T-helper 1 cell (primary cell): ENCODE measurements at regions not wholly inside any gene's neighbourhood (a gene's known extent, or its start where the extent isn't known, plus 50 kb on each side); places are given as distances from the start of the nearest gene placed in this dataset.

ENCODE experiments used
- DNase-seq, 5 donors: peaks; one replicate each; pipeline ENCODE4 v3.0.0-alpha.2; 2012 to 2020

DNA sequence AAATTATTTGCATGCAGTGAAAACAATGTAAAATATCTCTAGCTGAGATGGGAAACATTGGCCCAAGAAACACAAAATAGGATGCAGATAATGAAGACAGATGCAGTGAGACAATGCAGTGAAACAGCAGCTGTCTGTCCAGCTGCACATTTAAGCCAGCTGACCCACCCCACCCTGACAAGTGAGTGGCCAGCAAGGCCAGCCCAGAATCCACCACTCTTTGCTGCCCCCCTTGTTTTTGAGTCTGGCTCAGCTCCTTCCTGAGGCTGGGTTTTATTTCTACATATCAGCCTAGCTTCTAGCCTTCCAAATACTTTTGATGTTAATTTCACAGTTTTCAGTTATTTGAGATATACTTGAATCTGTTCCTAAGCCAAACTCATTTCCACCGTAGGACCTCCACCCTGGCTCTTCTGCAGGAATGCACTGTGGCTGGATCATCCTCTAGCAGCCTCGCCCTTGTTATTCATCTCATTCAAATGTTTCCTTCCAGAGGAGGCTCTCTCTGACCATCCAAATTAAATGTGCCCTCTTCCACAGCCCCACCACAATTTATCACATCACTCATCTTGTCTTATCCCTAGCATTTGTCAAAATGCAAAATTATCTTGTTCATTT, 154.1 kb upstream of the POU2AF2 start:
- DNase-seq = no peak

DNA sequence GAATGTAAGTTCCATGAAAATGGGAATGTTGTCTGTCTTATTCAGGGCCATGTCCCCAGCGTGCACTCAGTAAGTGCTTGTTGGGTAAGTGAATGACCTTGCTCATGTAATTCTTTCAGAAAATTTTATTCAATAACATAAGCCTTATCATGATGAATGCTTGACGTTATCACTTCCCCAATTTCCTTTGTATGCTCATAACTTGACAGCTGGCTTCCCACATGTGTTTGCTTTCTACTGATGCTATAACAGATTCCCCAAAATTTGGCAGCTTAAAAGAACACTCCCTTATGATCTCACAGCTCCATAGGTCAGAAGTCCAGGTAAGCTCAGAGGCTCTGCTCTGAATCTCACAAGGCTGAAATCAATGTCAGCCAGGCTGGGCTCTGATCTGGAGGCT, 155.8 kb upstream of the POU2AF2 start:
- no peak for DNase-seq

GRCh38 chr11:111088847-111089355, 156.6 kb upstream of the POU2AF2 start:
- DNase-seq = no peak

GRCh38 chr11:111086058-111086457, 159.5 kb upstream of the POU2AF2 start:
- DNase-seq = no peak

GRCh38 chr11:111082664-111083063, 162.9 kb upstream of the POU2AF2 start:
- no peak for DNase-seq

DNA sequence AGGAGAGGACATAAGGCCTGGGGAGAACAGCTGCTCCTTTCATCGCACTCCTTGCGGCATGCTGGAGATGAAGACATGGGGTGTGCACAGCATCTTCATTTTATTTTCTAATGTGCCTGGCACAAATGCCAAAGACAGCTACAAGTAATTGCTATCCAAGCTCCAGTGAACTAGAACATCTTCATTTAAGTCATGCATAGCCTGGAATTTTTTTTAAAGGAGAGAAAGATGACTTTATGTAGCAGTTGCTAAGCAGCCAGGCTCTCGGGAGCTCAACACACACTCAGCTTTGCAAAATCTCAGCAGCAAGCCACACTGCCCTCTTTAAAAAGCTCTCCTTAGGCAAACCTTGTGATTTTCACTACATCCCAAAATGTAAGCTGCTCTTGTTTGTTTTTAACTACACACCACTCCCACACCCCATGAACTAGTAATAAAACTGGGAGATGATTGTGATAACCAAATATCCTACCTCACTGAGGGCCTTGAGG, 164.5 kb upstream of the POU2AF2 start:
- no peak for DNase-seq

- DNase-seq = no peak
Observed at GRCh38 chr11:111077530-111078322, 167.8 kb upstream of the POU2AF2 start.

DNA sequence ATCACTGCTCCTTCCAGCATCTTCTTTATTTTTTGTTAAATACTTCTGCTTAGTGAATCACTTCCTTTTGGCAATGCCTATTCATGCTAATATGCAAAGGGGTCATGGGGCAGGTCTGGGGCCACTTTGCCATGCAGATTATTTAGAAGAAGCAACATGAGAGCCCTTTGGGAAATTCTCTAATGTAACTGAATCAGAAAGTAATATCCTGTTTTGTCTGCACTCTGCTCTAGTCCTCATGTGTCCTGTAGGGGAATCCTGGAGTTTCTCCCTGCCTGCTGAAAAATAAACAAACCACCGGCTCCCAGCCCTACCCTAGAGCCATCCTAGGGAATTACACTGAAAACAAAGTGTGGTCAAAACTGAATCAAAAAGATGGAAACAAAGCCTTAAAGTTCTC, 176.5 kb upstream of the POU2AF2 start:
- no peak for DNase-seq

DNA sequence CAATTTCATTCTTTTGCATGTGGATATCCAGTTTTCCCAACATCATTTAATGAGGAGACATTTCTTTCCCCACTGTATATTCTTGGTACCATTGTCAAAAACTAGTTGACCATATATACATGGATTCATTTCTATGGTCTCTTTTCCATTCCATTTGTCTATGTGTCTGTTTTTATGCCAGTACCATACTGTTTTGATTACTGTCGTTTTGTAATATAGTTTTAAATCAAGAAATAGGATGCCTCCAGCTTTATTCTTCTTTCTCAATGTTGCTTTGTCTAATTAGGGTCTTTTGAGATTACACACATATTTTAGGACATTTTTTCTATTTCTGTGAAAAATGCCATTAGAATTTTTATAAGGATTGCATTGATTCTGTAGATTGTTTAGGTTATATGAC, 177.5 kb upstream of the POU2AF2 start:
- DNase-seq = no peak

DNA sequence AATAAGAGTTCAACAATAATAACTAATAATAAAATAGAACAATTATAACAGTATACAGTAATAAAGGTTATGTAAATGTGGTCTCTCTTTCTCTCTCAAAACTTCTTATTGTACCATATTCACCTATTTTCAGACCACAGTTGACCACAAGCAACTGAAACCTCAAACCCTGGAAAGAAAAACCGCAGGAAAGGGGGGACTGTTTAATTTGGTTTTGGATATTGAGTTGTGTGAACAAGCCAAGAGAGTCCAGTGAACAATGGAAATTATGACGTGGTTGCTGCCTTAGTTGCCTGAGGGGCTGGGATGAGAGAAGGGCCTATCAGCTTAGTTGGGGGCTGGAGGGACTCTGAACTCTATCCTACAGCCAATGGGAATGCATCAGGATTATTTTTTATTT, 178.7 kb upstream of the POU2AF2 start:
- no peak for DNase-seq

GRCh38 chr11:111063726-111064517, 181.6 kb upstream of the POU2AF2 start:
- DNase-seq = no peak

DNA sequence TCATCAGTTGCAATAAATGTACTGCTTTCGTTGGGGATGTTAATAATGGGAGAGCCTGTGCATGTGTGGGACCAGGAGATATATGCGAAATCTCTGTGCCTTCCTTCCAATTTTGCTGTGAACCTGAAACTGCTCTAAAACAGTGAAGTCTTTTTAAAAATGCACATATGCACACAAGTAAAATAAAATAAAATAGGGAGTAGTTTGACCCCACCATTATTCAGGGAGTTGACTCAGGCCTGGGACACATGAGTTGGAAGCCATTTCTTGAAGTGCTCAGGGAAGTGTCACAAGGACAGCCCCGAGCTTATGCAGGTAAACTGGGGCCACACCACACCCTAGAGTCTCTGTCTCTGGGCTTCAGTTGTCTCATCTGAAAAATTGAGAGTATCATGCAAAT, 183.1 kb upstream of the POU2AF2 start:
- no peak for DNase-seq

- no peak for DNase-seq
Observed at GRCh38 chr11:111059726-111060125, 185.8 kb upstream of the POU2AF2 start.

DNA sequence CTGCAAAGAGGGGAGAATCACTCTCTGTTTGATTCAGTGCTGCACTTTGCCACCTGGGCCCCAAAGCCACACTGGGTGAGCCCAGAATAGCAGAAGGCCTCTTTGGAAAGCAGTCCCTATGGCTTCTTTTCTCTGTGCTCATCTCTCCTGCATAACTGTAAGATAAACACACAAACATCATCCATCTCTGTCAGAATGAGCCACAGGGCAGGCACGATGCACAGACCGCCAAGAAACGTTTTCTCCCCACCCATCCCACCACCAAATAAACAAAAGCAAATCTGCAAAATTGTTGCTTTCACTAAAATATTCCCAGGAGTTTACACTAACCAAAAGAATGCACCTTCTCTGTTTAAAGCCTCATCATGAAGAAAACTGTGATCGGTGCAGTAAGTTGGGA, 196.4 kb upstream of the POU2AF2 start:
- no peak for DNase-seq

GRCh38 chr11:111047374-111047773, 198.2 kb upstream of the POU2AF2 start:
- DNase-seq = no peak

- no peak for DNase-seq
Observed at GRCh38 chr11:111046291-111046690, 199.2 kb upstream of the POU2AF2 start.

GRCh38 chr11:111045874-111046273, 199.7 kb upstream of the POU2AF2 start:
- DNase-seq = no peak

- DNase-seq = no peak
Observed at GRCh38 chr11:111045407-111045803, 200.1 kb upstream of the POU2AF2 start.

DNA sequence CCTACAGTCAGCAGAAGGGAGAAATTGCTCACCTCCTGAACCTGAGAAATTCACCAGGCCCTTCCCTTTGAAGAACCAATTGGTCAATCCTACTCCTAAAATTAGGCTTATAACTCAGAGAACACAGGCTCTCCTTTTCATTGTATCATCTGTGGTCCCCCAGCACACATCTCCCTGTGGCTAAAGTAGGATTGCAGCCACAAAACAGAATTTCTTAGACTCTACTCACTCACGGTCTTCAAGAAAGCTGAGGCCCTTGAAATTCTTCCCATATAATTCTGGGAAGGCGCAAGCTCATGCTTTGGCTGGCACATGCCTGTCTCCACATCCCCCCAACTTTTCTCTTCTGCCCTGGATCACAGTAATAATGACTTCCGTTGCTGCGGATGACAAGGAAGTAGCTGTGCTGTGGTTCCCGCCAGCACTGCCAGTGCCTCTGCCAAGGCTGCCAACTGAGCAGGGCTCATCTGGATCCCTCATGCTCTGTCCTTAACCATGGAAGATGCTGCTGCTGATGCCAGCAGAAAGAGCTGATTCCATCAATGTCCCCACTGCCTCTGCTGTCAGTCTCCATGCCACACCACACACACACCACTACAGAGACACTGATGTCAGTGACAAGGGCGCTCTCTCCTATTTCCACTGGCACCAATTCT, 200.6 kb upstream of the POU2AF2 start:
- DNase-seq = no peak

DNA sequence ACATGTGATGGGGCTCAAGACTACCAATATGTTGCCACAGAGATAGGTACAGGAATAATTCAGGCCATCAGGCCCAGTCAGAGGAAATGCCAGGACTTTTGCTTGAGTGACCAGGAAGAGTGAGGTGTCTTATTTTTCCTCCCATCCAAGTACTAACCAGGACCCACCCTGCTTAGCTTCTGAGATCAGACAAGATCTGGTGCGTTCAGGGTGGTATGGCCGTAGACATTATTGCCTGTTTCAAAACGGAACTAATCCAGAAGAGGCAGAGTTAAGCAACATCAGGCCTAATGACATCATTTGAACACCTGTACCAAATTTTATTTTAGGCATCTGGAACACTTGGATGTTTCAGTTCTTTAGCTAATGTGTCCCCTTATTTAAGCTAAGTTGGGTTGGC, 205.5 kb upstream of the POU2AF2 start:
- no peak for DNase-seq

DNA sequence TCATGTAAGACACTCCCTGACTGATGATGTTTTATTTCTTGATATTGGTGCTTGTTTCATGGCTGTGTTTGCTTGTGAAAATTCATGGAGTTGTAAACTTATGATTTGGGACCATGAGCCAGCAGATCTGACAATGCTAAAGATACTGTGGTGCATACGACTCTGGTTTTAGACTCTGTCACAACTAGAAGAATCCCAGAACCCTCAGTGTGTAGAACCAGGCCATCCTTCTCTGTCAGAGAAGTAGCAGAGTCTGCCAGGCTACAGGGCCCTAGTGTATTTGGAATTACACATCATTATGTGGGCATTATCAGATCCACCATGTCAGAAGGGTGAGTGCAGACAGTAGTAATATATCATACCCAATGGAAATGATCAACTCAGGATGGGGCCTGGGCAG, 209.8 kb upstream of the POU2AF2 start:
- no peak for DNase-seq

DNA sequence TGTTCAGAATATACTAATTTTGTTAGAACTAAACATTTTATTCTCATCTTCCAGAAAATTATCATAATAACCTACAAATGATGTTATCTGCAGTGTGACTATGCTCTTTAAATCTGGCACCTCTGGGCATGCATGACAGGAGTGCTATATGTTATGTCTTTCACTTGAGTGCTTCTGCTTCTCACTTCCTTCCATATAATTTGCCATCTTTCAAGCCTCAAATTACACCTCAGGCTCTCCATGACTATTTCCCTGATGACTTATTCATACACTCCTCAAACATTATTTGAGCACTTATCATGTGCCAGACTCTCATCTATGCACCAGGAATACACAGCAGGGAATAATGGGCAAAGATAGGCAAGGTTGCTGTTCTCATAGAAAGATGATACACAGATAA, 219.3 kb upstream of the POU2AF2 start:
- no peak for DNase-seq

DNA sequence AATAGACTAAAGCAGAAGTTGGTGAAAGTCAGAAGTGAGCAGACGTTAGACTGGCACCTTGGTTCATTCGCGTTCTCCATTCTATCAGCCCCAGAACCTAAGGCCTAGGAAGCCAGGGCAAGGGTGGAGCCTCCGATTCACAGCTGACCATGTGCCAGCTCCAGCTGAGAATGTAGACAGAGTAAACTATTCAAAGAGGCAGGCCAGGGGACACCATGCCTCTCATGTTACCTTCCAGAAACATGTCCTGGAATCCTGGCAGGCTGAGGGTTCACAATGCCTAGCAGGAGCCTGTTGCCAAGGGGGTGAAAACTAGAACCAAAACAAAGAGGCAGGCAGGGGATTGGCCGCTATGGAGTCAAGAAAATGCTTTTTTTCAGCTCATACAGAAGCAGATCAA, 224.4 kb upstream of the POU2AF2 start:
- no peak for DNase-seq
